CD14-positive monocyte (primary cell): ENCODE measurements at regions not wholly inside any gene's neighbourhood (a gene's known extent, or its start where the extent isn't known, plus 50 kb on each side); places are given as distances from the start of the nearest gene placed in this dataset.

Experiments
- DNase-seq, 3 donors: peaks; one replicate each; pipeline ENCODE4 v3.0.0-alpha.2; 2011 to 2022
- H2AFZ ChIP-seq: 2 replicates; pipeline ENCODE4 v1.6.0; 2012; ENCODE audit warnings: mild to moderate bottlenecking, low read depth, low read length, inconsistent platforms; ENCODE audit not compliant: insufficient read depth, poor library complexity, severe bottlenecking
- H3K27ac ChIP-seq, 2 donors: 1 replicate in 1 of 2; 2 replicates in 1 of 2; pipeline ENCODE4 v1.5.1; 2012 to 2013; ENCODE audit warnings: low read length in 2 of 2, control low read depth in 1 of 2, inconsistent platforms in 1 of 2, low read depth in 1 of 2, mild to moderate bottlenecking in 1 of 2
- H3K27me3 ChIP-seq, 2 donors: one replicate each; pipeline versions ENCODE4 v1.6.0 to v1.6.1; 2011 to 2013; ENCODE audit warnings: low read length in 2 of 2; ENCODE audit not compliant: control insufficient read depth in 2 of 2, insufficient read depth in 2 of 2
- H3K36me3 ChIP-seq, 2 donors: replicated peaks in 1 of 2; 1 replicate in 1 of 2; 2 replicates in 1 of 2; pipeline versions ENCODE4 v1.5.1 to v1.6.1; 2012 to 2013; ENCODE audit warnings: low read length in 2 of 2, control low read depth in 1 of 2, inconsistent platforms in 1 of 2, mild to moderate bottlenecking in 1 of 2; ENCODE audit not compliant: insufficient read depth in 2 of 2, control insufficient read depth in 1 of 2
- H3K4me1 ChIP-seq, 2 donors: 1 replicate in 1 of 2; 2 replicates in 1 of 2; pipeline versions ENCODE4 v1.5.1 to v1.6.1; 2012 to 2013; ENCODE audit warnings: low read length in 2 of 2, control low read depth in 1 of 2, inconsistent platforms in 1 of 2, mild to moderate bottlenecking in 1 of 2, moderate library complexity in 1 of 2; ENCODE audit not compliant: insufficient read depth in 2 of 2, control insufficient read depth in 1 of 2
- H3K4me2 ChIP-seq: replicated peaks from 2 replicates; pipeline ENCODE3; 2012; ENCODE audit warnings: low read length, moderate library complexity, mild to moderate bottlenecking; ENCODE audit not compliant: poor library complexity, severe bottlenecking; ENCODE audit errors: extremely low read depth
- H3K4me3 ChIP-seq, 3 experiments: fragments of 200-600 bp in 1 of 3; sonication (generic) in 1 of 3; replicated peaks in 1 of 3; 1 replicate in 2 of 3; 2 replicates in 1 of 3; pipeline ENCODE4 v1.5.1; 2011 to 2013; ENCODE audit warnings: low read length in 3 of 3, mild to moderate bottlenecking in 3 of 3, control low read depth in 2 of 3, low read depth in 2 of 3, inconsistent platforms in 1 of 3, moderate library complexity in 1 of 3
- H3K79me2 ChIP-seq: 2 replicates; pipeline ENCODE4 v1.6.0; 2012; ENCODE audit warnings: mild to moderate bottlenecking, control low read depth, inconsistent platforms, low read length, moderate library complexity; ENCODE audit not compliant: insufficient read depth
- H3K9ac ChIP-seq: 2 replicates; pipeline ENCODE4 v1.6.0; 2017; ENCODE audit warnings: low read length, mild to moderate bottlenecking; ENCODE audit not compliant: insufficient read depth, poor library complexity, severe bottlenecking
- H3K9me3 ChIP-seq, 2 donors: replicated peaks in 1 of 2; 1 replicate in 1 of 2; 2 replicates in 1 of 2; pipeline versions ENCODE4 v1.5.1 to v1.6.1; 2012 to 2013; ENCODE audit warnings: low read length in 2 of 2, control low read depth in 1 of 2; ENCODE audit not compliant: control insufficient read depth in 1 of 2, insufficient read depth in 1 of 2
- H4K20me1 ChIP-seq: 2 replicates; pipeline ENCODE4 v1.6.0; 2012; ENCODE audit warnings: mild to moderate bottlenecking, low read length, control low read depth, moderate library complexity; ENCODE audit not compliant: insufficient read depth
- H3K27ac Mint-ChIP-seq, 7 donors: one replicate each; pipeline ENCODE4 v1.8.0; 2020; ENCODE audit warnings: mild to moderate bottlenecking in 7 of 7, mixed read lengths in 7 of 7, moderate library complexity in 6 of 7, inconsistent platforms in 2 of 7
- H3K27me3 Mint-ChIP-seq, 3 donors: one replicate each; pipeline ENCODE4 v1.8.0; 2021 to 2022; ENCODE audit warnings: low read depth in 3 of 3, mild to moderate bottlenecking in 3 of 3, mixed read lengths in 3 of 3, moderate library complexity in 3 of 3, inconsistent platforms in 1 of 3
- H3K36me3 Mint-ChIP-seq, 2 donors: one replicate each; pipeline ENCODE4 v1.8.0; 2020; ENCODE audit warnings: mixed read lengths in 2 of 2, inconsistent platforms in 1 of 2, mild to moderate bottlenecking in 1 of 2
- H3K4me1 Mint-ChIP-seq: one replicate; pipeline ENCODE4 v1.8.0; 2020; ENCODE audit warnings: mild to moderate bottlenecking, mixed read lengths
- H3K4me3 Mint-ChIP-seq, 2 donors: one replicate each; pipeline ENCODE4 v1.8.0; 2020; ENCODE audit warnings: mild to moderate bottlenecking in 2 of 2, mixed read lengths in 2 of 2, moderate library complexity in 1 of 2
- H3K9me3 Mint-ChIP-seq, 7 donors: one replicate each; pipeline ENCODE4 v1.8.0; 2020 to 2022; ENCODE audit warnings: mixed read lengths in 7 of 7, mild to moderate bottlenecking in 6 of 7, moderate library complexity in 6 of 7, inconsistent platforms in 2 of 7
- WGBS: methylation state at CpG from one replicate; pipeline ENCODE4 v1.1.5; 2013; ENCODE audit warnings: missing lambda C conversion rate; ENCODE audit not compliant: insufficient coverage; 5-methylcytosine and 5-hydroxymethylcytosine counted together
- intact Hi-C, 2 donors: fragments of 100-400 bp; cut with micrococcal nuclease; formaldehyde crosslinking; loops; one replicate each; pipeline versions ENCODE4 v1.15.0 to v1.15.1; 2023
- TF ChIP-seq, protein P1 (sequence below): fragments of 200-600 bp; IDR thresholded peaks from one replicate; pipeline ENCODE4 v1.8.0; 2022; ENCODE audit warnings: antibody characterized with exemption, mild to moderate bottlenecking

DNA sequence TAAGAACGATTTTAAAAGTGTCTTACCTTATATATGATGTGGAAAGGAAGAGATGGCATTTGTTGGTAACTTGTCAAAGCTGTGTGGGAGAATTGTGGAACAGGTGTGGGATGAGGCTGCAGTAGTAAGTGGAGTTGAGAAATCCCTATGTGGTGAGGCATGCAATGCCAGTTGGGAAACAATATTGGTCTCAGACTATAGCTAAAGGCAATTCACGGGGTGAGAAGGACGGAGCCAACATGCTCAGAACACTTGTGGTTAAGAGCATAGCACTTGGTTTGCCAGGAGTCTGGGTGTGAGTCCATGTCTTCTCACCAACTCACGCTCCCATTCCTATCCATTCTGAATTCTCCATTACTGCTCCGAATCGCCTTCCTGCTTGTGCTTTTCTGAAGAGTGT lies 615.6 kb upstream of the ADAMTS9 start:
- no peaks in the 10 kb centered on the region for H3K36me3 ChIP-seq
- H3K4me3 ChIP-seq = no peak overlapping the region
- 100% methylated on average over 4 of the region's 6 CpGs for WGBS
- no peaks in the 10 kb centered on the region for H3K4me1 Mint-ChIP-seq
- H3K9ac ChIP-seq = no peak overlapping the region
- peaks cover 0 to 10% (median 2%) of the 10 kb centered on the region in 7 donors for H3K9me3 Mint-ChIP-seq
- TF ChIP-seq, protein P1, sequence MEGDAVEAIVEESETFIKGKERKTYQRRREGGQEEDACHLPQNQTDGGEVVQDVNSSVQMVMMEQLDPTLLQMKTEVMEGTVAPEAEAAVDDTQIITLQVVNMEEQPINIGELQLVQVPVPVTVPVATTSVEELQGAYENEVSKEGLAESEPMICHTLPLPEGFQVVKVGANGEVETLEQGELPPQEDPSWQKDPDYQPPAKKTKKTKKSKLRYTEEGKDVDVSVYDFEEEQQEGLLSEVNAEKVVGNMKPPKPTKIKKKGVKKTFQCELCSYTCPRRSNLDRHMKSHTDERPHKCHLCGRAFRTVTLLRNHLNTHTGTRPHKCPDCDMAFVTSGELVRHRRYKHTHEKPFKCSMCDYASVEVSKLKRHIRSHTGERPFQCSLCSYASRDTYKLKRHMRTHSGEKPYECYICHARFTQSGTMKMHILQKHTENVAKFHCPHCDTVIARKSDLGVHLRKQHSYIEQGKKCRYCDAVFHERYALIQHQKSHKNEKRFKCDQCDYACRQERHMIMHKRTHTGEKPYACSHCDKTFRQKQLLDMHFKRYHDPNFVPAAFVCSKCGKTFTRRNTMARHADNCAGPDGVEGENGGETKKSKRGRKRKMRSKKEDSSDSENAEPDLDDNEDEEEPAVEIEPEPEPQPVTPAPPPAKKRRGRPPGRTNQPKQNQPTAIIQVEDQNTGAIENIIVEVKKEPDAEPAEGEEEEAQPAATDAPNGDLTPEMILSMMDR = no peak
- intact Hi-C loops = no loop called here
- no peak overlapping the region for H3K4me3 Mint-ChIP-seq
- H3K79me2 ChIP-seq = no peaks in the 10 kb centered on the region
- H3K27me3 ChIP-seq = no peaks in the 10 kb centered on the region
- no peak overlapping the region for H3K27ac ChIP-seq
- H3K9me3 ChIP-seq = no peaks in the 10 kb centered on the region
- no peak for DNase-seq
- H3K36me3 Mint-ChIP-seq = no peaks in the 10 kb centered on the region
- H3K4me1 ChIP-seq = no peaks in the 10 kb centered on the region
- H3K4me2 ChIP-seq = no peak overlapping the region
- H4K20me1 ChIP-seq = no peaks in the 10 kb centered on the region
- no peak overlapping the region for H3K27ac Mint-ChIP-seq
- peaks cover 0 to 3% (median 3%) of the 10 kb centered on the region in 3 donors for H3K27me3 Mint-ChIP-seq
- no peak overlapping the region for H2AFZ ChIP-seq

DNA sequence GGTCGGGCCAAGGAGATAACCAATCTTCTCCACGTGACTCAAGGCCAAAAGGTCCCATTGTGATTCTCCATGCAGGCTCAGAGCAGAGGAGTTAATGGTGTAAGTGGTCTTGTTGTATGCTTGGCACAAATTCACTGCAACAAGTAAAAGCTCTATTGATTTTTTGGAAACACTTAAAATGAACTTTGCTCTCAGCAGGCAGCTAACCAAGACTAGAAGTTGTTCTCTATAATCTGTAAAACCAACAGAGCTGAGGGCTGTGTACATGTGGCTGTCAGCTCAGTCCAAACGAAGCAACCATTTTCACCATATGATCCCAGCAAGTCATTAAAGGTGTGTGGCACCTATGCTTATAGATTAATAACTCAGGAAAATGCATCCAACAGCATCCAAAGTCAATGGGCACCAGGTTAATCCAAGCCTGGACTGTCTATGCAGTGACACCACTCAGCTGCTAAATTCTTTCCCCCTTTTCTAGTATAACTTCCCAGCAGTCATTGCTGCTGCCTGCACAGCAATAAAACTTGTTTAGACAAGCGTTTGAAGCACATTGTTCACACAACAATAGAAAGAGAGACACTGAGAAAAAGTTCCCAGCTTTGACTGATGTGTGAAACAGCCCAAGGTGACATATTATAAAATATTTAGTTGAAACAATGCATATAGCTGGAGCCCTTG lies 603.8 kb upstream of the ADAMTS9 start:
- WGBS = no CpG with 5 or more reads among the region's 4 CpGs
- Histone ChIP-seq H3K36me3 (no peaks in the 10 kb centered on the region), H3K27ac (no peak overlapping the region), H3K4me3 (no peak overlapping the region), H2AFZ (no peak overlapping the region), H4K20me1 (no peaks in the 10 kb centered on the region), H3K4me2 (no peak overlapping the region), H3K79me2 (no peaks in the 10 kb centered on the region), H3K9me3 (peaks cover 0 to 10% of the 10 kb centered on the region in 2 donors), H3K9ac (no peak overlapping the region), H3K4me1 (no peaks in the 10 kb centered on the region), H3K27me3 (no peaks in the 10 kb centered on the region)
- DNase-seq = no peak
- Mint-ChIP-seq H3K27ac (no peak overlapping the region), H3K9me3 (peaks cover 0 to 6% (median 1%) of the 10 kb centered on the region in 7 donors), H3K36me3 (no peaks in the 10 kb centered on the region), H3K4me3 (no peak overlapping the region), H3K27me3 (no peaks in the 10 kb centered on the region), H3K4me1 (no peaks in the 10 kb centered on the region)
- intact Hi-C loops = no loop called here
- TF ChIP-seq, protein P1 = no peak
